H7 (cell line): ENCODE measurements at regions not wholly inside any gene's neighbourhood (a gene's known extent, or its start where the extent isn't known, plus 50 kb on each side); places are given as distances from the start of the nearest gene placed in this dataset.
A peak's percentile ranks its signal among the peaks of the same experiment; 100 is the strongest.

ENCODE experiments used
- DNase-seq: peaks from one replicate; pipeline ENCODE4 v3.0.0; 2012
- H3K27me3 ChIP-seq: 2 replicates; pipeline ENCODE4 v1.6.0; 2011; ENCODE audit warnings: mild to moderate bottlenecking, low read length; ENCODE audit not compliant: control insufficient read depth, insufficient read depth
- H3K36me3 ChIP-seq: replicated peaks from 2 replicates; pipeline ENCODE4 v1.5.1; 2011; ENCODE audit warnings: low read length; ENCODE audit not compliant: control insufficient read depth, insufficient read depth
- H3K4me3 ChIP-seq: 2 replicates; pipeline ENCODE4 v1.5.1; 2011; ENCODE audit warnings: low read depth, mild to moderate bottlenecking, control low read depth, low read length, moderate library complexity; ENCODE audit not compliant: insufficient read depth

DNA sequence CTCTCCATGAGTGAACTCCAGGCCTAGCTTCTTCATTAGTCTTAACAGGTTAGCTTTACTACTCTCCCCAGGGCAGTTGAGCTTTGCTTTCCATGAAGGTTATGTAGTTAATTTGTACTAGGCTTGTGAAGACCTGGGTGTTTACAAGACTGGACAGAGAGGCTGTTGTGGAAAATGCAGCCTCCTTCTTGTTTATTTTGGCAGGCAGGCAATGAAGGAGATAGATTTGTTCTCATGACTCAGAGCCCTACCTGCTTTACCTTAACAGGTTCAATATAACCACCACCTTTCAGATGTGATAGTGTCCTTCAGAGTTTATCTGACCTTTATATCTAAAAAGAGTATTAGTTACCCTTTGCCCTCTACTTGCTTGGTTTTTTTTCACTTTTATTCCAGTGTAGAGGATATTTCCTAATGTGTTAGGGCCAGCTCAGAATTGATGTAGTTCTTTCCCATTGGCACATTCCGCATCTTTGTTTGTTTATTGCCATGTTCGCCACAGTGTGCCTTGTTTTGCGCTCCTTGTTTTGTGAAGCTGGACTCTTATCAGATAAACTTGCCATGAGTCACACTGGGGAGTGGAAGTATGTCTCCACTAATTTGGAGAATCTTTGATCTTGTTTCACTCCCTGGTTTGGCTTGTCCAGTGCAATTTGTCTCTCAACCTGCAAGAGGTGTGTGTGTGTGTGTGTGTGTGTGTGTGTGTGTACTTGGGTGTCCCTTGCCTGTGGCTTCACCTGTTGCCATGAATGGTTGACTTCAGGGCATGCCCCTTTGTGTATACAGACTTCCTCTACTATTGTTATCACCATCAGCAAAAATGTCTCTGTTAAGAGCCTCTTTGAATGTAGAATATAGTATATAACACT lies 87.4 kb upstream of the MACF1 start:
- H3K36me3 ChIP-seq, result no peaks in the 10 kb centered on the region; the same call in 1 of the 2 replicates
- no peaks in the 10 kb centered on the region for H3K27me3 ChIP-seq
- H3K4me3 ChIP-seq, result no peak overlapping the region
- no peak for DNase-seq

- Histone ChIP-seq H3K27me3 (no peaks in the 10 kb centered on the region), H3K36me3 (no peaks in the 10 kb centered on the region; the same call in 1 of the 2 replicates), H3K4me3 (no peak overlapping the region)
- no peak for DNase-seq
Observed at GRCh38 chr1:39117899-39118450, 86.5 kb upstream of the MACF1 start.

DNA sequence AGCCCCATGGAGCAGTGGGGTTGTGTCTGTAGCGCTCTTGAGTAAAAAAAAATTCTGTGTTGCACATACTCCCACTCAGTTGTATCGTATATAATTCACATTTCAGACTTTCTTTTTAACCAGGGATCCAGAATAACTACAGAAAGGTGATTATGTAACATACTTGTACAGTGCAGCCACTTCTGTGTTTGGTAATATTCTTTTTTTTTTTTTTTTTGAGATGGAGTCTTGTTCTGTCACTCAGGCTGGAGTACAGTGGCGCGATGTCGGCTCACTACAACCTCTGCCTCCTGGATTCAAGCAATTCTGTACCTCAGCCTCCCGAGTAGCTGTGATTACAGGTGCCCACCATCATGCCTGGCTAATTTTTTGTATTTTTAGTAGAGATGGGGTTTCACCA lies 82.4 kb upstream of the MACF1 start:
- H3K27me3 ChIP-seq, result no peaks in the 10 kb centered on the region
- H3K4me3 ChIP-seq, result no peak overlapping the region
- DNase-seq, result no peak
- H3K36me3 ChIP-seq, result no peaks in the 10 kb centered on the region; the same call in 1 of the 2 replicates

DNA sequence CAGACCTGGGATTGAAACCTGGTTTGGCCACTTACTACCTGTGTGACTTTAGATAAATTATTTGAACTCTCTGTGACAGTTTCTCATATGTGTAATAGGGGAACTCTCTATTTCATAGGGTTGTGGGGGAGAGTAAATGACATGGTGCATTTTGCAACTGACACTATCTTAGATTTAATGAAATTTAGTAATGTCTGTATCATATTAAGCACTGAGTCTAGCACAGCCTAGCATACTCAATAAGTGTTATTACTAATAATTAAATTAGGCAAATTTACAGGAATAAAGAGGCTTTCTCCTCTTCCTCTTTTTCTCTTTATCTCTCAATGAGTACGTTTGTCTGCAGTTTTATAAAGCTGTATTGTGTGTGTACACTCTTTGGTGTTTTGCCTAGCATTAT lies 80.2 kb upstream of the MACF1 start:
- Histone ChIP-seq H3K27me3 (no peaks in the 10 kb centered on the region), H3K36me3 (no peaks in the 10 kb centered on the region; the same call in 1 of the 2 replicates), H3K4me3 (no peak overlapping the region)
- no peak for DNase-seq

DNA sequence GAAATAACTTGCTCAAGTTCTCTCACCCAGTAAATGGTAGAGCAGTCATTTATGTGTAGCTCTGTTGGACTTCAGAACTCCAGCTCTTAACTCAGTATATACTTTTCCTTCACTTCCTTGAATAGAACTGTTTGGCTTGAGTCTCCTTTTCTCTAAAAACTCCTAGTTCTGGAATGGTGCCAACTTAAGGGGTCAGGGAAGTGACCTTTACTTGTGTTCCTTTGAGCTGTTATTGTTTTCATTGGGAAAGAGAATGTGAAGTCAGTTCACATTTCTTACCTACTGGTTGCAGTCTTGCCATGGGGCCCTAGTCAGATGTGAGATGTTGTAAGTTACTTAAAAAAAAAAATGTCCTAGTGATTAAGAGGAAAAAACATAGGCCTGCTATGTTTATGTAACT lies 77.0 kb upstream of the MACF1 start:
- DNase-seq, result no peak
- Histone ChIP-seq H3K27me3 (no peaks in the 10 kb centered on the region), H3K4me3 (no peak overlapping the region), H3K36me3 (no peaks in the 10 kb centered on the region; the same call in 1 of the 2 replicates)

GRCh38 chr1:39128126-39128525 lies 76.4 kb upstream of the MACF1 start:
- no peaks in the 10 kb centered on the region for H3K27me3 ChIP-seq
- no peak for DNase-seq
- no peaks in the 10 kb centered on the region; the same call in 1 of the 2 replicates for H3K36me3 ChIP-seq
- H3K4me3 ChIP-seq, result no peak overlapping the region

- H3K27me3 ChIP-seq, result no peaks in the 10 kb centered on the region
- no peak for DNase-seq
- no peaks in the 10 kb centered on the region; the same call in 1 of the 2 replicates for H3K36me3 ChIP-seq
- no peak overlapping the region for H3K4me3 ChIP-seq
Observed at GRCh38 chr1:39128959-39129358, 75.5 kb upstream of the MACF1 start.

DNA sequence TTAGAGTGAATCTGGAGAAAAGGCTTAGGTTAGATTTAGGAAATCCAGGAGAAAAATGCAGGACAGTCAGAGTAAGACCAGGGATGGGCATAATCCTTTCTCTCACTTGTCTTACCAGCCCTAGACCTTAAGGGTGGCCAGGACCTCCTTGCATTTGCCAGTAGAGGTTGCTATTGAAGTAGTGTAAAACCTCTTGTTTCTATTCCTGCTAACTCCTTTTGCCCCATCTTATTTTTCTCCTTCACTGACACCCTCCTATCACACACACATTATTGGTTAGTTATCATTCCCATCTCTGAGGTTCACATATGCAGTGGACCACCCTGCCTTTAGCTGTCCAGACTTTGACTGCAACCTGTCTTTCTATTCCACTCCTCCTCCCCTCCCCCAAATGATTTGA lies 75.0 kb upstream of the MACF1 start:
- no peak overlapping the region for H3K4me3 ChIP-seq
- no peak for DNase-seq
- no peaks in the 10 kb centered on the region; the same call in 1 of the 2 replicates for H3K36me3 ChIP-seq
- H3K27me3 ChIP-seq, result no peaks in the 10 kb centered on the region

DNA sequence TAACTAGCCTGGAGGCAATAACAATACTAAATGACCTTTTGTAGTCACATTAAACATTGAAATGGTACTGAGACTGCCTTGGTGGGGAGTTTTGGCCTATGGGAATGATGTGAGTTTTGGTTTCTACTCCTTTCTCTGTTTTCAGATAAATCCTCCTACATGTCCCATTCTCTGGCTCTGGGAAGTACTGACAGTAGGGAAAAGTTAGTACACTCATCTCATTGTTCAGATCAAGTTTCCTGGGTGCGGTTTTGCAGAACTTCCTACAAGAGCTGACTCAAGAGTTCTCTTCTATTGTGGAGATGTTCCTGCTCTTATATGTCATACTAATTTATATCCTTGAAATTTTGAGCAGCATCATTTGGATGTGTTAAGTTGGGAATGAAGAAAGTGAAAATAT lies 74.2 kb upstream of the MACF1 start:
- no peaks in the 10 kb centered on the region for H3K27me3 ChIP-seq
- no peak for DNase-seq
- no peak overlapping the region for H3K4me3 ChIP-seq
- H3K36me3 ChIP-seq, result no peaks in the 10 kb centered on the region

DNA sequence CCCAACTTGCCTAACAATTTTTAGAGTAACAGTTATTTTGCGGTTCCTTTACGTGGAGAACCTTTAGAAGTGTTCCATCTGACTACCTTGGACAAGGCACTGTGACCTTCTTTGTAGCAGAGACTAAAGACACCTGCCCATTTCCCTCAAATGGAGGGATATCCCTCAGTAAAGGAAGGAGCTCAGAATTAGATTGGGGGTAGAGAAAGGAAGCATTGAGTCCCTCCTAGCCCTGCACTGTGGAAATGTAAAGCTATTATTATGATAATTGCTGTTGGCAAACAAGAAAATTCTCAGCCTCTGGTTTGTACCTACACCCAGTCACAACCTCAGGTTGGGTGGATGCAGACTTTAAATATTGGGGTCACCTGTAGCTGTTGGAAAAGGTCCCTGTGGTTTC lies 72.6 kb upstream of the MACF1 start:
- Histone ChIP-seq H3K27me3 (no peaks in the 10 kb centered on the region), H3K36me3 (no peaks in the 10 kb centered on the region), H3K4me3 (no peak overlapping the region)
- peak; percentile 36 for DNase-seq

- Histone ChIP-seq H3K27me3 (no peaks in the 10 kb centered on the region), H3K4me3 (no peak overlapping the region), H3K36me3 (no peaks in the 10 kb centered on the region)
- peak; percentile 77 for DNase-seq
Observed at GRCh38 chr1:39132505-39133339, 71.8 kb upstream of the MACF1 start.

- H3K27me3 ChIP-seq, result no peaks in the 10 kb centered on the region
- H3K36me3 ChIP-seq, result no peaks in the 10 kb centered on the region
- no peak for DNase-seq
- no peak overlapping the region for H3K4me3 ChIP-seq
Observed at GRCh38 chr1:39133340-39133684, 71.2 kb upstream of the MACF1 start.

DNA sequence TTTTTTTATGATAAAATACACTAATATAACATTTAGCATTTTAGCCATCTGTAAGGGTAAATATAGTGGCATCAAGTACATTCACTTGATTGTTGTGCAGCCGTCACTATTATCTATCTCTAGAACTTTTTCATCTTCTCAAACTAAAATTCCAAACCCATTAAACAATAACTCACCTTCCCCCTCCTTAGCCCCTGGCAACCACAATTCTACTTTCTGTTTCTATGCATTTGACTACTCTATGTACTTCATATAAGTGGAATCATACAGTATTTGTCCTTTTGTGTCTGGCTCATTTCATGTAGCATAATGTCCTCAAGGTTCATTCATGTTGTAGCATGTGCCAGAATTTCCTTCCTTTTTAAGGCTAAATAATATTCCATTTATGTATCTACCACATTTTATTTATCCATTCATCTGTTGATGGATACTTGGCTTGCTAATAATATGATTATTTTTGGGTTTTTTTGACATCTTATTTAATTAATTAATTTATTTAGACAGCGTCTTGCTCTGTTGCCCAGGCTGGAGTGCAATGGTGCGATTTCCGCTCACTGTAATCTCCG lies 69.6 kb upstream of the MACF1 start:
- no peak for DNase-seq

DNA sequence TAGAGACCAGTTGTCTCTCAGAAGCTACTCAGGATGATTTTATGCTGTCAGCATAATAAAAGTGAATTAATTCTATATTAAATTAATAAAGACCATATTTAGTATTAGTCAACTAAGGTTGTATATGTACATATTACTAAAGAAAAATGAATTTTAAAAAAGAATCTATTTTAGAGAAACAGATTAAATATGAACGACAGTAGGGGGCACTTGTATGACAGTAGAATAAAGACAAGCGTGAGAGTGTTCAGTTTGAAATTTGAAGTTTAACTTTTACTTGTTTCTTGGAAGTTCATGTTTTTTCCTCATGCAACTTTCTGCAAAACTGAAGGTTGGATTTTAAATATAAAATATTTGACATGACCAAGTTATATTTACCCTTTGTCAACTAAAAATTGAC lies 67.9 kb upstream of the MACF1 start:
- Histone ChIP-seq H3K36me3 (no peaks in the 10 kb centered on the region), H3K27me3 (no peaks in the 10 kb centered on the region), H3K4me3 (no peak overlapping the region)
- no peak for DNase-seq

More for the DNA sequence above, 69.6 kb upstream of the MACF1 start:
- Histone ChIP-seq H3K36me3 (no peaks in the 10 kb centered on the region), H3K4me3 (no peak overlapping the region), H3K27me3 (no peaks in the 10 kb centered on the region)
